ENCODE measurements at regions not wholly inside any gene's neighbourhood (a gene's known extent, or its start where the extent isn't known, plus 50 kb on each side); places are given as distances from the start of the nearest gene placed in this dataset.
"Not testable (repeated sequence)": the region's sequence is repeated elsewhere in the genome, so short reads cannot be mapped to it uniquely, and the experiment has no call there.

DNA sequence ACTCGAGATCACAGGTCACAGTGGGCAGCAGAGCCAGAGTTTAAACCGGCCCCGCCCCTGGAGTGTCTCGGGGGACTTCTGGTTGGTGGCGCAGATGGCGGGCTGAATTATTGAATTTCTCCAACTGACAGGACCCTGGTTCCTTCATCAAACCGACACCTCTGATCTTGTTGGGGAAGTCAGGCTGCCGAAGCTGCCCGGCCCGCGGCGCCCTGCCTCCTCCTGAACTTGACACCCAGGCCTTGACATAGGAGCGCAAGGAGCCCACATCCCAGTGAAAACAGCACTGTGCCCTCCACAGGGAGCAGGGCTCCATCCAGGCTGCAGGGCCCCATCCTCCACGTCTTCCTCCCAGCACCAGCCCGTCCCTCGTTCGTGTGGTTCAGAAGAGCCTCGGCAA is 105.2 kb downstream of the OLFM1 start:
- in situ Hi-C loops (cut with HindIII; ENCODE audit: low sequenced_read_pairs): no loop called here

DNA sequence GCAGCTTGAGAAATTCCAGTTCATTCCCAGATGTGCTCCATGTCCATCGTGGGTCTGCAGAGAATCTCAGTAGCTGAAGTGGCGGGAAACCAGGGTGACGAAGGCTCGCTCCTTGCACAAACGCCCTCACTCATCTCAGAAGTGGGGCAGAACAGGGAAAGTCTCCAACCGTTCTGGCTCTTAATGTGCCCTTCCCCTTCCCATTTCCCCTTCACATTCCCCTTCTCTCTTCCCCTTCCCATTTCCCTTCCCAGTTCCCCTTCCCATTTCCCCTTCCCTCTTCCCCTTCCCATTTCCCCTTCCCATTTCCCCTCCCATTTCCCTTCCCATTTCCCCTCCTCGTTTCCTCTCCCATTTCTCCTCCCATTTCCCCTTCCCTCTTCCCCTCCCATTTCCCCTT is 108.5 kb downstream of the OLFM1 start:
- in situ Hi-C loops (cut with HindIII; ENCODE audit: low sequenced_read_pairs): not testable (repeated sequence)

DNA sequence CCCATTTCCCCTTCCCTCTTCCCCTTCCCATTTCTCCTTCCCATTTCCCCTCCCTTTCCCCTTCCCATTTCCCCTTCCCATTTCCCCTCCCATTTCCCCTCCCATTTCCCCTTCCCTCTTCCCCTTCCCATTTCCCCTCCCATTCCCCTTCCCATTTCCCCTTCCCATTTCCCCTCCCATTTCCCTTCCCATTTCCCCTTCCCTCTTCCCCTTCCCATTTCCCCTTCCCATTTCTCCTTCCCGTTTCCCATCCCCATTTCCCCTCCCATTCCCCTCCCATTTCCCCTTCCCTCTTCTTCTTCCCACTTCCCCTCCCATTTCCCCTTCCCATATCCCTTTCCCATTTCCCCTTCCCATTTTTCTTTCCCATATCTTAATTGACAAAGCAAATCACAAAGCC is 109.0 kb downstream of the OLFM1 start:
- in situ Hi-C loops (cut with HindIII; ENCODE audit: low sequenced_read_pairs): no loop called here

DNA sequence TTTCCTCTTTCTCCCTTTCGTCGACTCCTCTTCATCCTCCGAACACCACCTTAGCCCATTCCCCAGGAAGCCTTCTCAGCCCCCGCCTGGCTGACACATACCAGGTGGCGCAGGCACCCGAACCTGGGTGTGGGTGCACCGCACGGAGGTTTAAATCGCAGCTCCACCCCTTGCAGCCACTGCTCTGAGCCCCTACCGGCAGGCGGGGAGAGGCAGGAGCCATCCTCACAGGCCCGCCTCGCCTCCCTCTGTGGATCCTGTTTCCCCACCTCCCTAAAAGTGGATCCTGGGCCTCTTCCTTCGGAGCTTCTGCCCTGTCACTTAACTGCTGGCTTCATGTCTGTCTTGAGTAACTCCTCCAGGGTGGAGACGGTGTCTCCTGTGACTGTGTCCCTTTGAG is 110.7 kb downstream of the OLFM1 start:
- in situ Hi-C loops (cut with HindIII; ENCODE audit: low sequenced_read_pairs): no loop called here

DNA sequence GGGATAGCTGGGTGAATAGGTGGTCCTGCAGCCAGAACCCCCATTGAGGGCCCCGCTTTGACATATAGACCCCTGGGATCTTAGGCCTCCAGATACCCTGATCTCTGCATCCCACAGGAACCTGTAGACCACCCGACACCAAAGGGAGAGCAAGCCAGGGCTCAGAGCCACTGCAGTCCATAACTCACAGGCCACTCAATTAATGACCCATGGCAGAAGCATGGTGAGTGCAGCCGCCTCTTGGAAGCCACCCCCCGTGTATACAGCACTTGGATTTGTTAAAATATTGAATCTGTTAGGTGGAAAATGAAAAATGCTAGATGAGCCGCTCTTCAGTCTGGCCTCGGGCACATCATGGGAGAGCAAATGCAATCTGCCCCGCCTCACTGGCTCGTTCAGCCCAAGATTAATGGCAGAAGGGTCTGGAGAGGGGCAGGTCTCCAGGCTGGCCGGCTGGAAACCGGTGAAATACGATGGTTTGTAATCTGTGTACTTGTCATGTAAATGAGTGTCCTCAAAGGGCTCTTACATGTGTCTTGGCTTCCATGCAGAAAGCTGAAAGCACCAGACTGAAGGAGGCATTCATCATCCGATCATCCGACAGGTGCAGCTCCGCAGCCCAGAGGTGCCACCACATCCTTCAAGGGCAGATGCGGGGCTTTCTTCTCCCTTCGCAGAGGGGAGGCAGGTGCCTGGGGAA is 111.3 kb downstream of the OLFM1 start:
- in situ Hi-C loops (cut with HindIII; ENCODE audit: low sequenced_read_pairs): no loop called here

DNA sequence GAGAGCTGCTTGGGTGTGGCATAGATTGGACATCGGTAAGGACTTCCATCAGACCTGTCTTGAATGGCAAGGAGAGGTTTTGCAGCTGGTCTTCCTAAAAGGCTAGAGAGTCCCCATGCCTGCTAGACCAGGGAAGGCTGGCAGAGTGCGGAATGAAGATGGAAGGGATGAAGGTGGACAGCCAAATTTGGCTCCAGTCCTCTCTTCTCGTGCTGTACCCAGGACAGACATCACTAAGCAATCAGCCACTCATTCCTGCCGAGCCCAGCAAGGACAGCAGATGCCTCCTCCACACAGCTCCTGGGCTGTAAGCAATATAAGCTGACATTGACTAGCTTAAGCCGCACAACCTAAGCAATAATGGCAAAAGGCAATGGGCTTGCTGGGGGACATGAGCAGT is 112.0 kb downstream of the OLFM1 start:
- in situ Hi-C loops (cut with HindIII; ENCODE audit: low sequenced_read_pairs): no loop called here

DNA sequence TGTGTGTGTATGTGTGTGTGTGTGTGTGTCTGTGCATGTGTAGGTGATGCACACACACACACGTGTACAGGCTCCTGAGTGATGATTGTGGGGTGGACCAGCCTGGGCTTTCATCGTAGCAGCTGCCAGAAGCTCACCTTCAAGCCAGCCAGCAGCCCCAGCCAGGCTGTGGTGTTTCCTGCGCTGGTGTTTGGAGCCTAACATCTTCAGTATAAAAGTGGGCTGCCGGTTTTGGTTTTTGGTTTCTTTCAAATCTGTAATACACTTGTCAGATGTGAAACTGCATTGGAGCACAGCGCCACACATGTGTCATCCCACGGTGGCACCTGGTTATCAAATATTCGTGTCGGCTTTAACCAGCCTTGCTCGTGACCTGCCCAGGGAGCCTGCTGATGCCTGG is 114.2 kb downstream of the OLFM1 start:
- in situ Hi-C loops (cut with HindIII; ENCODE audit: low sequenced_read_pairs): no loop called here

DNA sequence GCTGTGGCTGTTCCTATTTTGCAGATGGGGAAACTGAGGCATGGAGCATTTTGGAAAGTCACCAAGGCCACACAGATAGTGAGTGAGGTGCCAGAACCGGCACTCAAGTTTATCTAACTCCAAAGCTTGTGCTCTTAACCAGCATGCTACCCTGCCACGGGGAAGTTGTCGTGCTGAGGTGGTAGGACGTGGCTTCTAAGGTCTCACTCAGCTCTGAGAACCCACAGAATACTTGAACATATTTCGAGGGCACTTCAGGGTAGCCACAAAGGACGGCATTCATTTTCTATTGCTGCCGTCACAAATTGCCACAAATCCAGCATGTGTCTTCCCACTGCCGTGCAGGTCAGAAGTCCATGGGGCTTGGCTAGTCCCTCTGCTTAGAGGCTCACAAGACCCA is 116.7 kb downstream of the OLFM1 start:
- in situ Hi-C loops (cut with HindIII; ENCODE audit: low sequenced_read_pairs): no loop called here

DNA sequence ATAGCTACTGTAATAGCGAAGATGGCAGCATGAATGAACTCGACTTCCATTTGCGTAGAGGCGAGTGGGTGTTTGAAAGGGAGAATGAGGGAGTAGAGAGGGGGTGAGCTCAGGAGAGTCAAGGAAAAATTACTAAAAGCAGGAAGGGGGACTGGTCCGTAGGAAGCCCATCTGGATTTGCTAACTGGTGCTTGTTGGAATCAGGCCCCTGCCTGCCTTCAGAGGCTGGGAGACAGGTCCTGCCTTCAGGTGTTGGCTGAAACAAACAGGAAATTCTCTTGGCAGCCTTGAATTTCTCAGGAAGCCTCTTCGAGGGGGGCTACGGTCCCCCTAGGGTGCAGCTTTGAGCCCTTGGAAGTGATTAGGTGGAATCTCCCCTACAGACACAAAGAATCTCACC is 121.7 kb downstream of the OLFM1 start:
- in situ Hi-C loops (cut with HindIII; ENCODE audit: low sequenced_read_pairs): no loop called here

DNA sequence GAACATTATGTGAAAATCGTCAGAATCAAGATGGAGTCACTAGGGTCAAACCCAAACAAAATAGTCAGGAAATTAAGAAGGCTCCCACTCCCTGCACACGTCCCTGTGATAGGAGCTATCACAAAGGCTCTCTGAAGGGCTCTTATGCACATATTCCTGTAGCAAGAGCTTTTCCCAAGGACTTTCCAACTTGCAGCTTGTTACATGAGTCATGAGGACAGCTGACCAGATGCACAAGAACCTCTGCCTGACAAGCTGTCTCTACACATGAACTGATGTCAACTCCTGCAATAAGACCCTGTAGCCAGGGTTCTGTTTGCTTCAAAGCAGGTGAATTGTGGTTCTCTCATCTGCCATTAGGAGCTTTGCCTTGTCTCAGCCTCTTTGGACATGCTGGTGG is 122.4 kb downstream of the OLFM1 start:
- in situ Hi-C loops (cut with HindIII; ENCODE audit: low sequenced_read_pairs): no loop called here

DNA sequence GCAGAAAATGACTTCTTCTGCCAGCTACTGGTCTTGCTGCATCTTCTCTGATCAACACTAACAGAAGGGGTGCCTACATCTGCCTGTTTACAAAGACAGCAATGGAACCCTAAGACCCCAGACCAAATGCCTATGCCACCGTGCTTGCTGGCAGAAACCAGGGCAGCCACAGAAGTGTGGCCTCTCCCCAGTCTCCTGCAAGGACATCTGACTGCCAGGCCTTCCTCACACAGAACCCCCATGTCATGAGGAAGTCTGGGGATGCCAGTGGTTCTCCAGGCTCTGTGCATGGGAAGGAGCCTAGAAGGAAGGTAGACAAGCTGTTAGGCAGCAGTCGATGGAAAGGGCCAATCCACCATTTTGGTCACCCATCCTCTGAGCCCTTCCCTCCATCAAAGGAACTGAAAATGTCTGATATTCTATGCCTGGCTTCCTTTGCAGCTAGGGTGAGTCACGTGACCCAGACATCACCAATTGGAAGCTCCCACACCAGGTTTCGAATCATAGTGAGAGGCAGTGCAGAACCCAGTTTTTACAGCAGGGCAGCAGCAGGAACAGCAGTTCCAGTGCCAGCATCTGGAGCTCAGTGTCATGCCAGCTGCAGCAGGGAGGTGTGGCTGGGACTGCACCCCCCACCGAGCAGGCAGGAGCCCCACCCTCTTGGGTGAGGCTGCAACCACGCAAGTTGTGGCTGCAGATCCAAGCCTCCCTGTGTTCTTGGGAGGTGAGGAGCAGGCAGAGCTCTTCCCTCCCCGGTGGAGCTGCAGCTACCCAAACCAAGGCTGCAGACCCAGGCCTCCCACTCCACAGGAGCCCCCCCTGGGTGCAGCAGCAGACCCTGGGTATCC is 123.4 kb downstream of the OLFM1 start:
- in situ Hi-C loops (cut with HindIII; ENCODE audit: low sequenced_read_pairs): no loop called here

DNA sequence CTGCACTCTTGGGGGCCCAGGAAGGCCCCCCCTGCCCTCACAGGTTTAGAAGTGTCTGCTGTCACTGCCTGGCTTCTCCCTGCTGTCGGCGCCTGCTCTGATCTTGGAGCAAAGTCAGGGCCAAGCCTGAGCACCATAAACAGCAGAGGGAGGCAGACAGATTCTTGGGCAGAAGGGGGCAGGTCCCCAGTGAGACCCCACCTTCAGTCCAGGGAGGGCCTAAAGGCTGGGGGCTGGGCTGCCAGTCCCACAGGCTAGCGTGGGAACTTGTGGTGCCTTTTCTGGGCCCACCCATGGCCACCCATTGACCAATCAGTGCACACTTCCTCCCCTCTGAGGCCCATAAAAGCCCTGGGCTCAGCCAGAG is 124.0 kb downstream of the OLFM1 start:
- in situ Hi-C loops (cut with HindIII; ENCODE audit: low sequenced_read_pairs): no loop called here

DNA sequence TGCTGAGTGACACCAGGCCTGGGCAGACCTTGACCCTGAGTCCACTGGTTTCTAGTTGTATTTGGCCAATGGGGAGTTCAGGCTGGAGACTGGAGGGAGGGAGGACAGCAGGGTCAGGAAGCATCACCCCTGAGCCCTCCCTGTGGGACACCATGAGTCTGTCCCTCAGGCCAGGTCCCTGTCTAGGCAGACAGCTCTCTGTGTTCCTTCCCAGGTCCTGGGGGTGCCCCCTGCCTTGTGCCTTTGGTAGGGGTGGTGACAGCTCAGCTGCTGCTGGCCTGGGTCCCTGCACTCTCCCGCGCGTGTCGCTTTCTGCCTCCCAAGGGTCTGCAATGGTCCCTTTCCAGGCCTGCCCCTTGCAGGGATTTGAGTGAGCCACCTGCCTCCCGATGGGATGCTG is 125.5 kb downstream of the OLFM1 start:
- in situ Hi-C loops (cut with HindIII; ENCODE audit: low sequenced_read_pairs): no loop called here

DNA sequence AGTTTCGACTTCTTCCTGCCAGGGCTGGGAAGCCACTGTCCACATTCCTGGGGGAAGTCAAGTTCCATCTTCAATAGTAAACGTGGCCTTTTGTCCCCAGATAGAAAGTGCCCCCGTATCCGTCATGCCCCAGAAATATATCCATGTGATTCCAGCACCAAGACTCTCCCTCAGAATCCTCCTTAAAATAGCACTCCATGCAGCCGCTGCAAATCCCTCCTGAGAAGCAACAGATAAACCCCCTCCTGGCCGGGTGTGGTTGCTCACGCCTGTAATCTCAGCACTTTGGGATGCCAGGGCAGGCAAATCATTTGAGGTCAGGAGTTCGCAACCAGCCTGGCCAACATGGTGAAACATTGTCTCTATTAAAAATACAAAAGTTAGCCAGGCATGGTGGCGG is 126.1 kb downstream of the OLFM1 start:
- in situ Hi-C loops (cut with HindIII; ENCODE audit: low sequenced_read_pairs): no loop called here

DNA sequence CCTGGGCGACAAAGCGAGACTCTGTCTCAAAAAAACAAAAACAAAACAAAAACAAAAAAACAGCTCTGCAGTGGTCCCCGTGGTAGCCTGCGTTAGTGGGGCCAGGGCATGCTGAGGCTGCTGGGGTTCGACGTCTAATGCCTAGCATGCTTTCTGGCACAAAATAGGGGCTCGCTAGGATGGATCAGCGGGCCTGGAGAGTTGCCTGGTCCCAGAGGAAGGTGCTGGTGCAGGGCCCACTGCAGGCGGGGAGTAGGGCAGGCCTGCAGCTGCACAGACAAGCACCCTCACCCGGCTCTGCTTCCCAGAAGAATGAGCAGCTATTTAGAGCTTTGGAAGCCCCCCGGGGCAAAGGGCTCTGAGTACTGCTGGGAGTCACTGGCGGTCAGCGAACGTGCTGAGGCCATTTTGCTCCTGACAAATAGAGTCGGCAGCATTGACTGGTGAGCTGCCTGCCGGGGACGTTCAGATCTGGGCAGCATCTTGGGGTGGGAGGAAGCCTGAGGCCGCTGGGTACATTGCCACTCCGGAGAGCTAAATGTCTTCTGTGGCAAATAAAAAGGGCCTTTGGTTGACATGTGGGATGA is 126.7 kb downstream of the OLFM1 start:
- in situ Hi-C loops (cut with HindIII; ENCODE audit: low sequenced_read_pairs): no loop called here

DNA sequence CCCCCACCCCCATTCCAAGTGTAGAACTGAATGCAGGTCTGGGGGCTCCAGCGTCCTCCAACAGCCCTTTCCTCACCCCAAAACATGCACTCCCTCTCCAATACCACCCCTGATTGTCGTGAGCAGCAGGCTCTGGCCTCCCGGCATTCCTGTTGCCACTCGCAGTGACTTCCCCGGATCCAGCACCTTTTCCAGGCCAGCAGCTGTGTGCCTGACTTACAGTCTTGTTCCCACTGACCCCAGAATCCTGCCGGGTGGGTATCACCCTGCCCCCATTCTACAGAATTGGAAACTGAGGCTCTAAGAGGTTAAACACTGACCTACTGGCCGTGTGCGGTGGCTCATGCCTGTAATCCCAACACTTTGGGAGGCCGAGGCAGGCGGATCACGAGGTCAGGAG is 127.2 kb downstream of the OLFM1 start:
- in situ Hi-C loops (cut with HindIII; ENCODE audit: low sequenced_read_pairs): no loop called here

DNA sequence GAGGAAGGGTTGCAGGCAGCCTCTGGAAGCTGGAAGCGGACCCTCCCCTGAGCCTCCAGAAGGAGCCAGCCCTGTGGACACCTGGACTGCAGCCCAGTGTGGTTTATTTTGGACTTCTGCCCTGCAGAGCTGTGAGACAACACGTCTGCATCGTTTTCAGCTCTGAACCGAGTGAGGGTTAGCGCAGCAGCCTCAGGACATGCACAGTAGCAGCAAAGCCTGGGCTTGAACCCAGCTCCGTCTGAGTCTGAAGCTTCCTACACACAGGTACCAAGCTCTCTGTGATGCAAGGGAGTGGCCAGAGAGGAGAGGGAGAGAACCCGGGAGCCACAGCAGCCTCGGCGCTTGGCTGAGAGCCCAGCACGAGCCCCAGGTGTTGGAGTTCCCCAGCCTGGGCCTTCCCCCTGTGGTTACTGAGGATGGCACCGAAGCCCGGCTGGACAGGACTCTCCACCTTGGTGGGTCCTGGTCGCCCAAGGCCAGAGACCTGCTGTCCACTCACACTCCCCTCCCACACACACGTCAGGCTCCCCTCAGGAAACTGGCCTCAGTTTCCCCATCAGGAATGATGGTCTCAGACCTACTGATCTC is 128.2 kb downstream of the OLFM1 start:
- in situ Hi-C loops (cut with HindIII; ENCODE audit: low sequenced_read_pairs): no loop called here

DNA sequence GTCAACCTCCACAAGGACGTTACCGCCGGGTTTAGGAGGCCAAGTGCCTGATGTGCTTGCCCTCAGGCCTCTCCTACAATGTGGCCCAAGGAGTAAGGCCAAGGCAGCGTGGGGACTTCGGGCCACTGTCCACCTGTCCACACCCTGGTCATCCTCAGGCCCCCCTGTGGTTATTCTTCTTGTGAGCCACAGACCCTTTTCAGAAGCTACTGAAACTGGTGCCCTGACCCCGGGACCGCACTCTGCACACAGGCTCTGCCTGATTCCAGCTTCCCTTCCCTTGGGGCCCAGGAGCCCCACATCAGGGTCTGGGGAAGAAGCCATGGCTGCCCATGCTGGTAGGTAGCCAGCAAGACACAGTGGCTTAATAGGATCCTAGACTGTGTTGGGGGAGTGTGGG is 128.8 kb downstream of the OLFM1 start:
- in situ Hi-C loops (cut with HindIII; ENCODE audit: low sequenced_read_pairs): no loop called here

DNA sequence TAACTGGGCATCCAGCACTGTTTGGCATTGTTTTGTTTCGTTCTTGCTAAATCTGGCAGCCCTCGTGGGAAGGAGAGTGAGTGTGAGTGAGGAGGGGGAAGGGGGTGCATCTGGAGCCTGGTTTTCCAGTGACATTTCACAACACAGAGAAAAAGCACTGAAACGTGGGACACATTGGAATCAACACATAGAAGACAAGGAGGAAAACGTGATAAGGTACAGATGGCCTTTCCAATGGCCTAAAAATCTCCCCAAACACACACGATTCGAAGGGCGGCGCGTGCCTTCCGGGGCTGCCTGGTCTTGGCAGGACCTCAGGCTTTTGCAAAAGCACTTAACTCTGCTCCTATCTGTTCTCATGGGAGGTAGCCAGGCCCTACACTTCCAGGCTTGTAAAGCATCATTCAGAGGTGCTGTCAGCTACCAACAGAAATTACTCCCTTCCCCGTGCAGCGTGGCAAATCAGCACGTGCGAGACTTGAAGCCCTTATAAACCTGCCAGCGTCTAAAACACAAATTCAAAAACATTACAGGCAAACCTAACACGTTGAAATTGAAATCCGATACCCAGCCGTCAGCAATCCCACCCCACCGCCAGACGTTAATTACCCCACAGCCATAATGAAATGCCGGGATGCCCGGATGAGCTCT is 129.4 kb downstream of the OLFM1 start:
- in situ Hi-C loops (cut with HindIII; ENCODE audit: low sequenced_read_pairs): no loop called here

DNA sequence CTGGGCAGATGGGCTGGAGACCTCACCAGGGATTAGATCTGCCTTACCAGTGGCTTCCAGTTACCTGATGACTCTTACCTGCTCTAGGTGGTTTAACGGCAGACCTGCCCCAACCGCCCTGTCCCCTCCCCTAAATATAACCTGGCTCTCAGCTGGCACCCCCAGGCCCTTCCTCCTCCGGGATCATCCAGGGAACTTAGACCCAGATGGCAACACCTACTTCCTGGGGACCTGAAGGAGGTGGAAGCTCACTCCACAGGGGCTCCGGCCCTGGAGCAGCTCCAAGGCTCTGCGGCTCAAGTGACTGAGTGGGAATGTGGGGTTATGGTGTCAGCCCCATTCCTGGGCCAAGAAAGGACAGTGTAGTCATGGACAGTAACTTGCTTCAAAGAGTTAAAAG is 130.4 kb downstream of the OLFM1 start:
- in situ Hi-C loops (cut with HindIII; ENCODE audit: low sequenced_read_pairs): no loop called here

Data from DLD1 (cell line).